ENCODE measurements at regions not wholly inside any gene's neighbourhood (a gene's known extent, or its start where the extent isn't known, plus 50 kb on each side); places are given as distances from the start of the nearest gene placed in this dataset.
"Not testable (repeated sequence)": the region's sequence is repeated elsewhere in the genome, so short reads cannot be mapped to it uniquely, and the experiment has no call there.

DNA sequence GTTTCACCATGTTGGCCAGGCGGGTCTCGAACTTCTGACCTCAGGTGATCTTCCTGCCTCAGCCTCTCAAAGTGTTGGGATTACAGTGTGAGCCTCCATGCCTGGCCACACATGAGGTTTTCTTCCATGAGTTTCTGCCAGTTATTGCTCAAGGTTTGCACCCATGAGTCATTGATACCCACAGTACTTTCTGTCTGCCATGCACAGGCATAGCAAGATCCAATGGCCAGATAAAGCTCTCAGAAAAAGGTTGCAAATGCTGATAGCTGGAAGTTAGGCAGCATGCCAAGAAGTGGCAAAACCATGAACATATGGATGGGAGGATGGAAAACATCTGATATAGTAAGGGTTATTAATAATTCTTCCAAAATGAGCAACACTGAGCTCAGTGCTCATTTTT, 298.7 kb upstream of the NRG3 start:
- DNase-seq (ENCODE audit: low read depth), result no peak

DNA sequence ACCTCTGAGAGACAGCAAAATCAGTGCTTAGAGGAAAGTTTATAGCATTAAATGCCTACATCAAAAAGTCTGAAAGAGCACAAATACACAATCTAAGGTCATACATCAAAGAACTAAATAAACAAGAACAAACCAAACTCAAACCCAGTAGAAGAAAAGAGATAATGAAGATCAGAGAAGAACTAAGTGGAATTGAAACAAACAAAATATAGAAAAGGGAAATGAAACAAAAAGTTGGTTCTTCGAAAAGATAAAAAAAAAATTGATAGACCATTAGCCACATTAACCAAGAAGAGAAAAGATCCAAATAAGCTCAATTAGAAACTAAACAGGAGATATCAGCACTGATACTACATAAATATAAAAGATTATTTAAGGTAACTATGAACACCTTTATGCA, 280.0 kb upstream of the NRG3 start:
- DNase-seq (ENCODE audit: low read depth), result no peak

DNA sequence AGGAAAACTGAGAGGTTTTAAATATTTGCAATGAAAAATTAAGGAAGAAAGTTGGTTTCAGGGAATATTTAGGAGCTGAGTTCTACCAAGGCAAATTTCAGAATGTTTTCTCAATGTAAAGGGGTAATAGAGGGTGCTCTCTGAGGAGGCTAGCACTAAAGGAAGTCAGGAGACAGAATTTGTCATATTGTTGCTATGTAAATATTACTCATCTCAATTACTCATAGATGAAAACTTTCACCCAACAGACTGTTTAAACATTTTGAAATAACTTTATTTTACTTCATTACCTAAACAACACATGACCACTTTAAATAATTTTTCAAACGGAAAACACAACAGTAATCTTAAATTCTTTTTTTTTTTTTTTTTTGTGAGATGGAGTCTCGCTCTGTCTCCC, 274.8 kb upstream of the NRG3 start:
- no peak for DNase-seq (ENCODE audit: low read depth)

DNA sequence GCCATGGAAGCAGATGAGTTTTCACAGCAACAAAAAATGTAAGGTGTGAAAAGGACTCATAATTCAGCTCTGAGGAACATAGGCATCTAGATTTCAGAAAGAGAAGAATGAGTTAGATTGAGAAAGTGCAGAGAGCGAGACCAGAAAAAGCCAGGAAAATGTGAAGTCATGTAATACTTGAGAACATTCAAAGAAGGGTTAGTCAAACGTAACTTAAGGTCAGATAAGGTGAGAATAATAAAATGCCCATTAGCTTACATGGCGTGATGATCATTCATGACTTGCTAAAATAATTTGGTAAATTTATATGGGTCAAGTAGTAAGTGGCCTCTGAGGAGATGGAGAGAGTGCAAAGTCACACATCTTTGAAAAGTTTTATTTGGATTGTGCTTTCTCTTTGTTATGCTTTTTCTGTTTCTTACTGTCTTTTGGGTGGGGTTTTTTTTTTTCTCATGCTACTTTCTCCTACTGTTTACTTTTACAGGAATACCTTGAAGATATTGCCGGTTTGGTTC, 271.8 kb upstream of the NRG3 start:
- DNase-seq (ENCODE audit: low read depth), result no peak

DNA sequence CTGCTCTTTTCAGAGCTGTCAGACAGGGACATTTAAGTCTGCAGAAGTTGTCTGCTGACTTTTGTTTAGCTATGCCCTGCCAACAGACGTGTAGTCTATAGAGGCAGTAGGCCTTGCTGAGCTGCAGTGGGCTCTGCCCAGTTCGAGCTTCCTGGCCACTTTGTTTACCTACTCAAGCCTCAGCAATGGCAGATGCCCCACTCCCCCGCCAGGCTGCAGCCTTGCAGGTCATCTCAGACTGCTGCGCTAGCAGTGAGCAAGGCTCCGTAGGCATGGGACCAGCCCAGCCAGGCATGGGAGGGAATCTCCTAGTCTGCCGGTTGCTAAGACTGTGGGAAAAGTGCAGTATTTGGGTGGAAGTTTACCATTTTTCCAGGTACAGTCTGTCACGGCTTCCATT, 230.5 kb upstream of the NRG3 start:
- not testable (repeated sequence) for DNase-seq (ENCODE audit: low read depth)

DNA sequence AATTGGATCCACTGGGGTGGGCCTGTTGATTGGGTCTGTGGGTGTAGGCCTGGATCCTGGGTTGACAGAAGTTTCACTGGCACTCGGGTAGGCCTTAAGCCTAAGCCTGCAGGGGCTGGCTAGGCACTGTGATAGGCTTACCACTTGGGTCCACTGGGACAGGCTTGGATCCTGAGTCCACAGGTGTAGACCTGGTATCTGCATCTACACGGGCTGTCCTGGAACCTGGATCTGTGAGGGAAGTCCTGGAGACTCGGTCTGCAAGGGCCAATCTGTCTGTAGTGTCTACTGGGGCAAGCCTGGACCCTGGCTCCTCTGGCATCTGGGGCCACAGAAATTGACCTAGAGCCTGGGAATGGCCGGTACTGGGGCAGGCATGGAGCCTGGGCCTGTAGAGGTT, 219.0 kb upstream of the NRG3 start:
- no peak for DNase-seq (ENCODE audit: low read depth)

DNA sequence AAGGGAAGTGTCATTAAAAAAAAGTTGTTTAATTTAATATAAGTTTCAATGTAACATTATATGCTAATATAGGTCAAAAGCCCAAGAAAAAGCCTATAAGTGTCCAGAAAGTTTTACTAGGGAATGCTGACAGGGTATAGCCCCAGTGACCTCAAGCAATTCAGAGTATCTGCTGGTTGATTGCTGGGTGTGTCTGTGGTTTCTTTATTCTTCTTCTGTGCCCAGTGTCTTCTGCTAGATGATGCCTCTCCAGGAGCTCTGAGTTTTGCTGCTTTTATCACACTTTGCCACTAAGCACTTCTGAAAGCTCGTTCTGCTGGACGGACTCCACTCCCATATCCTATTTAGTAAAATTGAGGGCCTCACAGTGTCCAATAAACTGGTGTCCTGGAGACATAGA, 212.2 kb upstream of the NRG3 start:
- DNase-seq (ENCODE audit: low read depth), result no peak

DNA sequence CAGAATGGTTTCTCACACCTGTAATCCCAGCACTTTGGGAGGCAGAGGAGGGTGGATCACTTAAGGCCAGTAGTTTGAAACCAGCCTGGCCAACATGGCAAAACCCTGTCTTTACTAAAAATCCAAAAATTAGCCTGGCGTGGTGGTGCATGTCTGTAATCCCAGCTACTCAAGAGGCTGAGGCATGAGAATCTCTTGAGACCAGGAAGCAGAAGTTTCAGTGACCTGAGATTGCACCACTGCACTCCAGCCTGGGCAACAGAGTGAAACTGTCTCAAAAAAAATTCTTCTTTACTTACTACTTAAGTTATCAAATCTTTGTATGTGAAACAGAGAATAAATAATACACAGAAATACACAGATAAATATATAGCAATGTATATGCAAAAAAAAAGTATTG, 210.2 kb upstream of the NRG3 start:
- not testable (repeated sequence) for DNase-seq (ENCODE audit: low read depth)

DNA sequence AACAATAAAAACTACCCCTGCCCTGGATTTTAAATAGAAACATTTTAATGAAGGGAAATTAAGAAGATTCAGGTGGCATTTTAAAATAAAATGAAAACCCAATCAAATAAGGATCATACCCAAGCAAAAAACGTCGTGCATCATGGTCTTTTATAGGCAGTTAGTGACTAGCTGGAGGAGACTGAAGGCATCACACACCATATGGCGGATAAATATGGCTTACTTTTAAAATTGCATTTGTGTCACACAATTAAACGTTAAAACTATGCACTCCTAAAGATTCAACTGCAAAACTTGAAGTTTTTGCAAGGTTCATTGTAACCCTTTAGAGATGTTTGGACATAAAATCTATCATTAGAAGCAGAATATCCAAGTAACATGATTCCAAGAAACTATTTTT, 200.1 kb upstream of the NRG3 start:
- DNase-seq (ENCODE audit: low read depth), result no peak

DNA sequence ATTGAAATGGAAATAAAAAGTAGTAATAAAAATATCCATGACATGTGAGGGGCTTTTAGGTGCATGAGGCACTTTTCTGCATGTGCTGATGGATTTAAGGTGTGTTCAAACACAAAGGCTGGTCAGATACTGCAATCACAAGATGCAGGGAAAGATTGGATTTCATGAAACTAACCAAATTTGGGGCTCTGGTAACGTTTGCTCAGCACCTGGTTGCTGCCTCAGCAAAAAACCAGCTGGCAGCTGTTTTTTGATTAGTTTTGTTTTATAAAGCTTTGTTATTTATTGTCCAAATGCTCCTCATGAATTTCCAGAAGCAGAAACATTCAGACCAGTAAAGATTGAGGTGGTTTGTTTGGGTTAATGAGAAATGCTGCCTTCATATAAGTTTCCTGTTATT, 195.7 kb upstream of the NRG3 start:
- DNase-seq (ENCODE audit: low read depth), result no peak

DNA sequence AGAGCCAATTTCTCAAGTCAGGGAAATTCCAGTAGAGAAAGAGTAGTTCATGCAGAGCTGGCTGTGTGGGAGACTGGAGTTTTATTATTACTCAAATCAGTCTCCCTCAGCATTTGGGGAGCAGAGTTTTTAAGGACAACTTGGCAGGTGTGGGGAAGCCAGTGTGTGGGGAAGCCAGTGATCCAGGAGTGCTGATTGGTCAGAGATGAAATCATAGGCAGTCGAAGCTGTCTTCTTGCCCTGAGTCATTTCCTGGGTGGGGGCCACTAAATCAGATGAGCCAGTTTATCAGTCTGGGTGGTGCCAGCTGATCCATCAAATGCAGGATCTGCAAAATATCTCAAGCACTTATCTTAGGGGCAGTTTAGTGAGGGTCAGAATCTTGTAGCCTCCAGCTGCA, 194.6 kb upstream of the NRG3 start:
- DNase-seq (ENCODE audit: low read depth), result no peak

DNA sequence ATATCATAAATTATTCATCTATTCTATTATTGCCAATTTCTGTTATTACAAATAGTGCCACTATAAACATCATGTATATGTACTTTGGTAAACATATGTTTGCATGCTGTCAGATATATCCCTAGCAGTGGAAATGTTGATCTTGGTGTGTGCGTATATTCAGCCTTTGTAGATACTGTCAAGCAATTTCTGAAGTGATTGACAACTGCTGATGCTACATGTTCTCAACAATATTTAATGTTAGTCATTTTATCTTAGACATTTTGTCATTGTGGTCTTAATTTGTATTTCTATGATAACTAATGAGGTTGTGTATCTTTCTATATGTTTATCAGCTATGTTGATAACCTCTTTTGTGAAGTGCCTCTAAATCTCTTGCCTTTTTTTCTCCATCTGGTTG, 186.5 kb upstream of the NRG3 start:
- DNase-seq (ENCODE audit: low read depth), result no peak

DNA sequence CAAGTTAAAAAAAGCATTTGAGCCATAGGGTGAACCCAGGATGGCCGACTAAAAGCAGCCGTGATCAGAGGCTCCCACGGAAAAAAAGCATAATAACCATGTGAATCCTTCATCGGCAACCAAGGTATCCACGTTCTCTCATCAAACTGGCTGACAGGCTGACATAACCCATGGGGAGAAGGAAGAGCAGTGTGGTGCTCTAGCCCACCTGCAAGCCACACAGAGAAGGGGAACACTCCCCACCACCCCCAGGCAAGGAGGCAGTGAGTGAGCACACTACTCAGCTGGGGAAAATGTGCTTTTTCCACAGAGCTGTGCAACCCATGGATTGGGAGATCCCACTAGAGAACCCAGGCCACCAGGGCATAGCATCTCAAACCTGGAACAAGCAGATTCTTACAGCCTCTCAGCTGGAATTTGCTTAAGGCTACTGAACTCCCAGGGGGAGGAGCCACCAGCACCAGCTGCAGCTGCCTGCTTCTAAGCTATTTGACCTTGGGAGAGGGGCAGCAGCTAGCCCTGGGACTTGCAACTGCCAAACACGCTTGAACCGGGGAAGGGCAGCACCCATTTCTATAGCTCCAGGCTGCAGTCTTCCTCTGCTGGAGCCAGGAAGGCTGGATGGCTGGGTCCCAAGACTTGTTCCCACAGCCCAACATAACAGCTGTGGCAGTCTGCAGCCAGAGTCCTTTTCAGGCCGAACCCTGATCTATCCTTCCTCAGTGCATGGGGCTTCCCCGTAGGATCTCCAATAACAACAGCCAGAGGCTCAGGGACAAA, 178.2 kb upstream of the NRG3 start:
- no peak for DNase-seq (ENCODE audit: low read depth)

DNA sequence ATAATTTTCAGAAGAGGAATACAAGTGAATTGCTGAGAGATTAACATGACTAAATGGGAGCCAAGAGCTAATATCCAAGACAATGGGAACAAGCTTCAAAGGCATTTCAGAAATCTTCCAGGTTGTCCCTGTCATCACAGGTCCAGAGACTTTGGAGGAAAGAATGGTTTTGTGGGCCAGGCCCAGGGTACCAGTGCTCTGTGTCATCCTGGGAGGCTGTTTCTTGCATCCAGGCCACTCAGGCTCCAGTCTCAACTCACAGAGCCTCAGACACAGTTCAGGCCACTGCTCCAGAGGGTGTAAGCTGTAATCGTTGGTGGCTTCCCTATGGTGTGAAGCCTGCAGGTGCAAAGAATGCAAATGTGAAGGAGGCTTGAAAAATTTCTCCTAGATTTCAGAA, 170.4 kb upstream of the NRG3 start:
- DNase-seq (ENCODE audit: low read depth), result no peak

DNA sequence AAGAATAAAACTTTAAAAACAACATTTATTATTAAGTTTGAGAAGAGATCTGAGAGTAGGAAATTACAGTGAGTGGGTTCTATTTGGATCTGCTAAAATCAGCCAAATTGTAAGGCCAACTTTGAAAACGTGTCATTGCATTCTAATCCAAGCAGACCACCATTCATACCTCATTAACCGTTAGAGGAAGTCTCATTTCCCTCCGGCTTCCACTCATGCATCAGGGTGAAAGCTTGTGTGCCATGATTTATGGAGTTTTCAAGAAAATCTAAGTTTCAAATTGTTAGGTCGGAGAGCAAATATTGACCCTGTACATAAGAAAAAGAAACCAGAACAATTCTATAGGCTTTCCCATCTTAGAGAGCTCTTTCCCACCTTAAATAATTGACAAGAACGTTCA, 166.6 kb upstream of the NRG3 start:
- no peak for DNase-seq (ENCODE audit: low read depth)

DNA sequence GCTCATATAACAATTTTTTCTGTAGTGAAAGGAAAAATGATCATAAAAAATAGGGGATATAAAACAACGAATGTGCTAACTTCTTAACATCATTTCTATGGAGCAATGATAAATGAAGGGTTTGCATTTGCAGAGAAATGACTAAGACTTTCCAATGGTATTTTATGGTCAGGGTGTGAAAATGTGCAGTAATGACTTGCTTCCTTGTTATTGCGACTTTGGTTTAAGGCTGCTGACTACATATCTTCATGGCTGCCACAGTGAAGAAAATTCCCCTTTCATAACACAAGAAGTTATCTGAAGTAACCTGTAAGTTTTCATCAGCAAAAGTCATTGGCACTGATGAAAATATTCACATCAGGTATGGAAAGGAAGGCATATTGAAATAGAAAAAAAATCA, 166.1 kb upstream of the NRG3 start:
- DNase-seq (ENCODE audit: low read depth), result no peak

DNA sequence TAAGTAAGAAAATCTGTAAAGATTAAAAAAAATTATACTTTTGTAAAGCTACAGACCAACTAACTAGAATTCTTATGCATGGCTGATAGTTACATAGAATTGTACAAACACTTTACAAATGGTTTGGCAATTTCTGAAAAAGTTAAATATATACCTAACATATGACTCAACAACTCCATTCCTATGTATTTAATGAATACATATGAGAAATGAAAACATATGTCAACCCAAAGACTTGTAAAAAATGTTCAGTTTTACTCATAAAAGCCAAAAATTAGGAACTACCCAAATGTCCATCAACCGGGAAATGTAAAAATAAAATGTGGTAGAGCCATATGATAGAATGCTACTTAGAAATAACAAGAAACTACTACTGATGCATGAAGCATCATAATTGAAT, 152.6 kb upstream of the NRG3 start:
- no peak for DNase-seq (ENCODE audit: low read depth)

DNA sequence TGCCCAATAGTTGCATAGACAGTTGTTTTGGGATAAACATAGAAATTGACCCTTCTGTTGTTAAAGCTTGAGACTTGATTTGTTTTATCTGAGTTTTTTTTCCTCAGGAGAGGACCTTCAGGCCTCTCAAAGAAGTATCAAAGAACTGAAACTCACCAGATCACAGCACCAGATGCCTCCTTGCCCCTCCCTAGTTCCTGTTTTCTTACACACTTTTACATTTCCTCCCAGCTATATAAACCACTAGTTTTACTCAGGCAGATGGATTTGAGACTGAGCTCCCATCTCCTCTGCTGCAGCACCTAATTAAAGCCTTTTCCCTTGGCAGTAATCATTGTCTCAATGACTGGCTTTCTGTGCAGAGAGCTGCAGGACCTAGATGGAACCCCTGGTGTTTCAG, 150.6 kb upstream of the NRG3 start:
- no peak for DNase-seq (ENCODE audit: low read depth)

DNA sequence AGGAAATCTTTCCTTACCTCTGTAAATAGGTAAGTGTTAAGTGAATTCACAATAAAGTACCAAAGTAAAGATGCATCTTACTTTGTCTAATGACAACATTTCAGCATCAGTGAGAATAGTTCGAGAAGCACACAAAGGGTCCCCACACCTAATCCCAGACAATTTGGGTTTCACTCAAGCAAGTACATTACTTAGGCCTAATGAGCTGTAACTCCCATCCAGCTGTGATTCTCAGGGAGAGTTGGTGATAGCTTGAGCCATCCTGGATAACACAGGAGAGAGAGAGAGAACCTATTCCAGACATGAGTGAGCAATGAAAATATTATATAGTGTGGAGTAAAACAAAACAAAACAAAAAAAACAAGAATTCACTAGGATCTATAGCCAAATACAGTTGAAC, 149.1 kb upstream of the NRG3 start:
- no peak for DNase-seq (ENCODE audit: low read depth)

DNA sequence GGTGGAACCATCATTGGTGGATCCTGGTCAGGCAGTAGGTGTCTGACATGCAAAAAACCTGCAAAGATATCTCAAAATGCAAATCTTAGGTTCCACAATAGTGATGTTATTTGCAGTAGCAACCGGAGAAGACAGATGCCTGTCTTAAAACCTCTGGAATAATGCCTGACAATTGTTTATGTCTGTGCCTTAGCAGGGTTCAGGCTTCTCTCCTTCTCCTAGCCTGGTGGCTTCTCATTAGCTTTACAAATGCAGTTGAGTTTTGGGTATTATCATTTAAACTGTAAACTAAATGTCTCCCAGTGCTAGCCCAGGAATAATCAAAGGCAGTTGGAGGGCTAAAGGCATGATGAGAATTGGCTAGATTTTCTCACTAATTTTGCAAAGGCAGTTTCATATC, 146.3 kb upstream of the NRG3 start:
- DNase-seq (ENCODE audit: low read depth), result no peak

DNA sequence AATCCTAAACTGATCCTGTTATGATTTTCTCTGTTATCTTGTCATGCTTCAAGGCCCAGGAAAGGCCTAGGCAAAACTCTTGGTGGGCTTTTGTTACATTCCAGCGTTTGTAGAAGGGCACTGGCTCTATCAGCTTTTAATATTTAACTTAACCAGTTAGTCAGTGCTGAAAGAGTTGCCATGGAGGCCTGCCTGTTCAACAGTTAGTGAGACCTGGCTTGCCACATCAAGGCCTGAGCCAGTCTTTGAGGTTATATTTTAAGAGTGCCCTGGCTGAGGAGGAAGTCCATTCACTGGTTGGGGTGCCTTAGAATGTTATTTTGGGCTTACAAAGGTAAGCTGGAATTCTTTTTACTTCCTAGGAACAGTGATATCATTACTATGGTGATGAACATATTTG, 144.1 kb upstream of the NRG3 start:
- DNase-seq (ENCODE audit: low read depth), result no peak

DNA sequence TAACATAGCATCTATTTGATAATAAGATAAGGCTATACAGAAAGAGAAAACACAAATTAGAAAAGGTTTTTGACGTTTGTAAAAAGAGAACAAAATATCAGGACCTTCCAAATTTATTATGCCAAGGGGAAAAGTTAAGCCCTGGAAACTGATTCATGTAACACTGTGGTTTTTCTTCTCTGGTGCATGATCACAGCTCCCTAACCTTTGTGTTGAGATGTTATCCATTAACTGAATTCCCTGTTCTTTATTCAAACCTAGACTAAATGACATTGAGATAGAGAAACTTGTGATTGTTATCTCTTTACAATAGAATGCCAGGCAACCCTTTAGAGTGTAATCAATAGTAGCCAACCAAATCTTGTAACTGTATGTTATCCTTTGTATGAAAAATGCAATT, 141.5 kb upstream of the NRG3 start:
- no peak for DNase-seq (ENCODE audit: low read depth)

DNA sequence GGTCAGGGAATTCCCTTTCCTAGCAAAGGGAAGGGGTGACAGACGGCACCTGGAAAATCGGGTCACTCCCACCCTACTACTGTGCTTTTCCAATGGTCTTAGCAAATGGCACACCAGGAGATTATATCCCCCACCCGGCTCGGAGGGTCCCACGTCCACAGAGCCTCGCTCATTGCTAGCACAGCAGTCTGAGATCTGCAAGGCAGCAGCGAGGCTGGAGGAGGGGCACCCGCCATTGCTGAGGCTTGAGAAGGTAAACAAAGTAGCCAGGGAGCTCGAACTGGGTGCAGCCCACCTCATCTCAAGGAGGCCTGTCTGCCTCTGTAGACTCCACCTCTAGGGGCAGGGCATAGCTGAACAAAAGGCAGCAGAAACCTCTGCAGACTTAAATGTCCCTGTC, 139.8 kb upstream of the NRG3 start:
- DNase-seq (ENCODE audit: low read depth), result not testable (repeated sequence)

DNA sequence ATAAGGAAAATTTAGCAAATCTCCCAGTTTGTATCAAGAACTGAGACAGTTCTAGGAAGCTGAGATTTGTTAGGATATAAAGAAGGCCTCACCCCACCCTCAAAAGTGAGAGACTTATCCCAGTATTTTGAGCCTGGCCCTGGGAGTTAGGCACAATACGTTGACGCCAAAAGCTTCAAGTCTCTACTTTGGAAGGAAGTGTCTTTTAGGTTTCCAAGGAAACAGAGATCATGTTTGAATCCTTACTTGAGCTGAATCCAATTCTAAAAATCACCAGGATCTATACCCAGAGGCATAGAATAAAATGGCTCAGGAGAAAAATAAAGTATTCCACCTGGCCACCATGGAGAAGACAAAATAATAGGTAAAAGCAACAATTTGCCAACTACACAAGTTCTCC, 115.9 kb upstream of the NRG3 start:
- no peak for DNase-seq (ENCODE audit: low read depth)

Data from stimulated activated CD8-positive, alpha-beta memory T cell treated with anti-CD3 and anti-CD28 coated beads, Interleukin-15, amount 100 ng/mL, for 1 hour (primary cell).